OCI-LY1 (cell line): ENCODE measurements at regions not wholly inside any gene's neighbourhood (a gene's known extent, or its start where the extent isn't known, plus 50 kb on each side); places are given as distances from the start of the nearest gene placed in this dataset.

Experiments used
- H2AFZ ChIP-seq: fragments of 200-600 bp; sonication (generic), shearing (Covaris generic); 2 replicates; pipeline ENCODE4 v1.6.0; 2014; ENCODE audit warnings: antibody characterized with exemption, mild to moderate bottlenecking, low read length
- H3F3A ChIP-seq: fragments of 200-600 bp; sonication (generic), shearing (Covaris generic); 2 replicates; pipeline ENCODE4 v1.6.0; 2014; ENCODE audit warnings: mild to moderate bottlenecking, antibody characterized with exemption, low read length, moderate library complexity; ENCODE audit not compliant: insufficient read depth
- H3K27ac ChIP-seq: fragments of 200-600 bp; sonication (generic); 2 replicates; pipeline ENCODE4 v1.5.1; 2014; ENCODE audit warnings: low read length, mixed run types, mild to moderate bottlenecking, low read depth; ENCODE audit not compliant: poor library complexity, severe bottlenecking
- H3K27me3 ChIP-seq: fragments of 200-600 bp; sonication (generic); 2 replicates; pipeline ENCODE4 v1.6.0; 2014; ENCODE audit warnings: antibody characterized with exemption, mild to moderate bottlenecking, low read length, moderate library complexity; ENCODE audit not compliant: insufficient read depth
- H3K36me3 ChIP-seq: fragments of 200-600 bp; sonication (generic); 2 replicates; pipeline ENCODE4 v1.6.1; 2014; ENCODE audit warnings: mild to moderate bottlenecking, antibody characterized with exemption, low read length, moderate library complexity, mixed read lengths; ENCODE audit not compliant: insufficient read depth
- H3K4me1 ChIP-seq: fragments of 200-600 bp; sonication (generic); 2 replicates; pipeline ENCODE4 v1.5.1; 2014; ENCODE audit warnings: mild to moderate bottlenecking, low read length, moderate library complexity; ENCODE audit not compliant: insufficient read depth, severe bottlenecking
- H3K4me2 ChIP-seq: fragments of 200-600 bp; sonication (generic), shearing (Covaris generic); 2 replicates; pipeline ENCODE4 v1.6.1; 2014; ENCODE audit warnings: low read length
- H3K4me3 ChIP-seq: fragments of 200-600 bp; sonication (generic); 2 replicates; pipeline ENCODE4 v1.5.1; 2014; ENCODE audit warnings: low read length, low read depth, mild to moderate bottlenecking, mixed read lengths; ENCODE audit not compliant: poor library complexity, severe bottlenecking
- H3K79me2 ChIP-seq: fragments of 200-600 bp; shearing (Covaris generic); 2 replicates; pipeline ENCODE4 v1.6.1; 2016; ENCODE audit warnings: mixed run types, low read length, mixed read lengths; ENCODE audit not compliant: insufficient read depth
- H3K9ac ChIP-seq: fragments of 200-600 bp; sonication (generic), shearing (Covaris generic); 2 replicates; pipeline ENCODE4 v1.6.1; 2014; ENCODE audit warnings: mild to moderate bottlenecking, low read length, mixed read lengths
- H3K9me2 ChIP-seq: fragments of 200-600 bp; sonication (generic), shearing (Covaris generic); 2 replicates; pipeline ENCODE4 v1.6.1; 2014; ENCODE audit warnings: low read depth, mild to moderate bottlenecking, low read length, mixed read lengths
- H3K9me3 ChIP-seq: fragments of 200-600 bp; shearing (Covaris generic); 2 replicates; pipeline ENCODE4 v1.6.1; 2014; ENCODE audit warnings: low read length, mixed read lengths
- H4K20me1 ChIP-seq: fragments of 200-600 bp; sonication (generic), shearing (Covaris generic); 2 replicates; pipeline ENCODE4 v1.6.0; 2016; ENCODE audit warnings: mild to moderate bottlenecking, low read length; ENCODE audit not compliant: insufficient read depth
- EZH2 ChIP-seq: fragments of 200-600 bp; sonication (generic), shearing (Covaris generic); IDR thresholded peaks from 2 replicates; pipeline ENCODE4 v1.8.0; 2017; ENCODE audit warnings: borderline replicate concordance, mixed run types, mild to moderate bottlenecking, antibody characterized with exemption, low read length, moderate library complexity, mixed read lengths
- TF ChIP-seq, protein P1 (sequence below): fragments of 200-600 bp; sonication (generic), shearing (Covaris generic); IDR thresholded peaks from 2 replicates; pipeline ENCODE4 v1.5.1; 2017; ENCODE audit warnings: mild to moderate bottlenecking, antibody characterized with exemption, low read length, moderate library complexity, mixed read lengths

DNA sequence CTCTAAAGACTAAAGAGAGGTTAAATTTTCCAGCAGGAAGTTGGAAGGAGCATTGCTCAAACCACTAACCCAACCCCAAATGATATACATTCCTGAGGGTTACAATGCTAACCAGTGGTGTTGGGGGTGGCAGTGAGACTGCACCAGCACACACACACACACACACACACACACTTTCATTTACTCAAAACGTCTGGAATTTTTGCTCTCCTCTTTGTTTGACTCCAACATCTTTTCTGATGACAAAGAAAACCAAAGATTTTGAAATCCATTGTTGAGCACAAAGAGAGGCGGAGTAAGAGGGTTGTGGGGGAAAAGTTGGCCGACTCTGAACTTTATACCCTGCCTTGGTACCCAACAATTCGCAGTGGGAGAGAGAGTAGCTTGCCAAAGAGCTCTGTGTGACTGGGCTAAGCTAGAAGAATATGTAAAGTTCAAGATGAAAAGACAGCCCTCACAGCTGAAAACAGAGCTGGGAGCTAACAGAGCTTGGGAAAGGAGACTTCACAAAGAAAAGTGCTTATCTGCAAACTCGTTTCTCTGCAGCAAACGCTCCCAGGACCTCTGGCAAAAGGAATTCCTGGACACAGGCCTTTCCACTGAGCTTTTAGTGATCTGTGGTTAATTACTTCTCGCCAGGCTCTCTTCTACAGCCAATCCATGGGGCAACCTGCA, 426.0 kb upstream of the CDH11 start:
- no peaks in the 10 kb centered on the region for H3K4me1 ChIP-seq
- H3K4me2 ChIP-seq = no peak overlapping the region
- no peaks in the 10 kb centered on the region for H3K36me3 ChIP-seq
- H3K4me3 ChIP-seq = no peak overlapping the region
- no peak for TF ChIP-seq EZH2
- TF ChIP-seq, protein P1, sequence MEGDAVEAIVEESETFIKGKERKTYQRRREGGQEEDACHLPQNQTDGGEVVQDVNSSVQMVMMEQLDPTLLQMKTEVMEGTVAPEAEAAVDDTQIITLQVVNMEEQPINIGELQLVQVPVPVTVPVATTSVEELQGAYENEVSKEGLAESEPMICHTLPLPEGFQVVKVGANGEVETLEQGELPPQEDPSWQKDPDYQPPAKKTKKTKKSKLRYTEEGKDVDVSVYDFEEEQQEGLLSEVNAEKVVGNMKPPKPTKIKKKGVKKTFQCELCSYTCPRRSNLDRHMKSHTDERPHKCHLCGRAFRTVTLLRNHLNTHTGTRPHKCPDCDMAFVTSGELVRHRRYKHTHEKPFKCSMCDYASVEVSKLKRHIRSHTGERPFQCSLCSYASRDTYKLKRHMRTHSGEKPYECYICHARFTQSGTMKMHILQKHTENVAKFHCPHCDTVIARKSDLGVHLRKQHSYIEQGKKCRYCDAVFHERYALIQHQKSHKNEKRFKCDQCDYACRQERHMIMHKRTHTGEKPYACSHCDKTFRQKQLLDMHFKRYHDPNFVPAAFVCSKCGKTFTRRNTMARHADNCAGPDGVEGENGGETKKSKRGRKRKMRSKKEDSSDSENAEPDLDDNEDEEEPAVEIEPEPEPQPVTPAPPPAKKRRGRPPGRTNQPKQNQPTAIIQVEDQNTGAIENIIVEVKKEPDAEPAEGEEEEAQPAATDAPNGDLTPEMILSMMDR = no peak
- no peak overlapping the region for H3K27ac ChIP-seq
- no peak overlapping the region for H3K9ac ChIP-seq
- no peaks in the 10 kb centered on the region for H3K27me3 ChIP-seq
- no peak overlapping the region for H2AFZ ChIP-seq
- no peaks in the 10 kb centered on the region for H3K9me2 ChIP-seq
- H3K79me2 ChIP-seq = no peaks in the 10 kb centered on the region
- no peaks in the 10 kb centered on the region for H3F3A ChIP-seq
- H4K20me1 ChIP-seq = no peaks in the 10 kb centered on the region
- no peaks in the 10 kb centered on the region for H3K9me3 ChIP-seq

DNA sequence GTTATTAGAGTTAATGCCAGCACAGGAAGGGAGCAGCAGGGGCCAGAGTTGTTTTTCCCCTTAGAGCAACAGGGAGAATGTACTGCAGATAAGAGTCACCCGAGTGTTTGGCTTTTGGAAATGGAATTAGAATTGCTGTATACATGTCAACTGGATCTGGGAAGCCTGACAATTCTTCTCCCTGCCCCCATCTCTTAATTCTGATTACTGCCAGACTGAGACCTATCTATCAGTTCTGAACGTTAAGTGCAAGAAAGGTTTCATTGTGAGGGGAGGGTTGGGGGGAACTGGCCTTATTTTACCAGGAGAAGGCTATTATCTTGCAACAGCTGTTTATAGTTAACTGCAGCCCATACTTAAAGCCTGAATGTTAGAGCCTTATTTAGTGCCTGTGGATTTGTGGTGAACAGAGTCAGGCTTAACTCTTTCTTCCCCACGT, 424.5 kb upstream of the CDH11 start:
- H3K4me2 ChIP-seq = no peak overlapping the region
- no peak overlapping the region for H2AFZ ChIP-seq
- TF ChIP-seq, protein P1 = no peak
- no peak for TF ChIP-seq EZH2
- no peaks in the 10 kb centered on the region for H3K9me2 ChIP-seq
- no peak overlapping the region for H3K9ac ChIP-seq
- no peaks in the 10 kb centered on the region for H3K4me1 ChIP-seq
- no peak overlapping the region for H3K27ac ChIP-seq
- no peaks in the 10 kb centered on the region for H3K9me3 ChIP-seq
- no peaks in the 10 kb centered on the region for H3F3A ChIP-seq
- no peak overlapping the region for H3K4me3 ChIP-seq
- no peaks in the 10 kb centered on the region for H4K20me1 ChIP-seq
- no peaks in the 10 kb centered on the region for H3K79me2 ChIP-seq
- no peaks in the 10 kb centered on the region for H3K36me3 ChIP-seq
- H3K27me3 ChIP-seq = no peaks in the 10 kb centered on the region

DNA sequence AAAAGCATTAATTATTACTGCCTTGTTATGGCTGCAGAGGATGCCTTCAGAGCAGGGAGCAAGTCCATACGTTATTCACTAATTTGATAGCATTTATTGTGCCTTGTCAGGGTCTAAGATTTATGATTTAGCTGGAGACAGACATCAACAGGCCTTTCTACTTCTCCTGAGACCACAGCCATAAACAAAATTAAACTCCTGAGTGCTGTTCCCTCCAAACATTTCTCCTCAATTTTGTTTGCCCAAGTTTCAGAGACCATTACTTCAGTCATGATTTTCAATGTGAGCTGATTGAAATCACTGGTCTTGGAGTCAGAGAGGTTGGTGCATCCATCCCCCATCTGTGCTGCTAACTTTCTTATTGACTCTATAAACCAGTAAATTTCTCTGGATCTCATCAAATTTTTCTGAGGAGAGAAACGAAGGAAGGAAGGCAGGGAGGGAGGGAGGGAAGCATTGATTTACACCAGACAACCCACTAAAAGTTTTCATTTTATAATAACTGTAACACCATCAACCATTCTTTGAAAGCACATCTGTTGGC, 423.6 kb upstream of the CDH11 start:
- Histone ChIP-seq H3K4me1 (no peaks in the 10 kb centered on the region), H3K36me3 (no peaks in the 10 kb centered on the region), H3K79me2 (no peaks in the 10 kb centered on the region), H4K20me1 (no peaks in the 10 kb centered on the region), H3K9me3 (no peaks in the 10 kb centered on the region), H3K4me2 (no peak overlapping the region), H3K27ac (no peak overlapping the region), H3K9ac (no peak overlapping the region), H2AFZ (no peak overlapping the region), H3K4me3 (no peak overlapping the region), H3F3A (no peaks in the 10 kb centered on the region), H3K27me3 (no peaks in the 10 kb centered on the region), H3K9me2 (no peaks in the 10 kb centered on the region)
- TF ChIP-seq EZH2 = no peak
- TF ChIP-seq, protein P1 = no peak
